Testis (tissue), 2 donors: ENCODE measurements at regions not wholly inside any gene's neighbourhood (a gene's known extent, or its start where the extent isn't known, plus 50 kb on each side); places are given as distances from the start of the nearest gene placed in this dataset.

Experiments
- POLR2A ChIP-seq: fragments of 450-650 bp; IDR thresholded peaks from one replicate; pipeline ENCODE4 v1.6.1; 2017; ENCODE audit warnings: antibody characterized with exemption, mild to moderate bottlenecking, moderate library complexity
- TF ChIP-seq, protein P1 (sequence below), 3 experiments: fragments of 450-650 bp in 2 of 3; fragments of 200-600 bp in 1 of 3; sonication (generic) in 1 of 3; IDR thresholded peaks; one replicate each; pipeline ENCODE4 v1.5.1; 2016 to 2019; ENCODE audit warnings: antibody characterized with exemption in 3 of 3, mild to moderate bottlenecking in 2 of 3, moderate library complexity in 1 of 3

DNA sequence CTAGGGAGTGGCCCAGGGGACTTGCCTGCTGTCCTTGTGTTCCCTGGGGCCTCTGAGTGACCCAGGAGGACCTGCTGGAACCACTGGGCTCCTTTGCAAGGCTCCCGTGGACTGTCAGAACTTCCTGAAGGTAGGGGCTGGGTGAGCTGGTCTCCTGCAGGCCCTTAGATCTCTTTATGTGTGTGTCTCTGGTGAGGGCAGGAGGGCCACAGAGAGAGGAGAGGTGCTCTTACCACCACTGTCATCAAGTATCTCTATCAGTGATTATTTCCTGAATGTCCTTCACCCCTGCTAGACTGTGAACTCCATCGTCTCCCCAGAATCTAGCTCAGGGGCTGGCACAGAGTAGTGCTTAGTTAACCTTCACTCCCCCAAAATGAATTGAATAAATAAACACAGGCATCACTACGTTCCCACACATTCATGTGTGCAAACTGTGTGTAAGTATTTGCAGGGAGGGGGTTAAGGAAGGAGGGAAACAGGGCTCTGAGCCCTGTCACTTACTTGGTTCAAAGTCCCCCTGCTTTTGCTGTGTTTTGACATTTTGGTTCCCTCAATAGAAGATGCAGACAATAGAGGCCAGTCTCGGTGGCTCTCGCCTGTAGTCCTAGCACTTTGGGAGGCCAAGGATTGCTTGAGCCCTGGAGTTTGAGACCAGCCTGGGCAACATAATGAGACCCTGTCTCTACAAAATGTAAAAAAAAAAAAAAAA is 100.8 kb upstream of the HAAO start:
- TF ChIP-seq, protein P1, sequence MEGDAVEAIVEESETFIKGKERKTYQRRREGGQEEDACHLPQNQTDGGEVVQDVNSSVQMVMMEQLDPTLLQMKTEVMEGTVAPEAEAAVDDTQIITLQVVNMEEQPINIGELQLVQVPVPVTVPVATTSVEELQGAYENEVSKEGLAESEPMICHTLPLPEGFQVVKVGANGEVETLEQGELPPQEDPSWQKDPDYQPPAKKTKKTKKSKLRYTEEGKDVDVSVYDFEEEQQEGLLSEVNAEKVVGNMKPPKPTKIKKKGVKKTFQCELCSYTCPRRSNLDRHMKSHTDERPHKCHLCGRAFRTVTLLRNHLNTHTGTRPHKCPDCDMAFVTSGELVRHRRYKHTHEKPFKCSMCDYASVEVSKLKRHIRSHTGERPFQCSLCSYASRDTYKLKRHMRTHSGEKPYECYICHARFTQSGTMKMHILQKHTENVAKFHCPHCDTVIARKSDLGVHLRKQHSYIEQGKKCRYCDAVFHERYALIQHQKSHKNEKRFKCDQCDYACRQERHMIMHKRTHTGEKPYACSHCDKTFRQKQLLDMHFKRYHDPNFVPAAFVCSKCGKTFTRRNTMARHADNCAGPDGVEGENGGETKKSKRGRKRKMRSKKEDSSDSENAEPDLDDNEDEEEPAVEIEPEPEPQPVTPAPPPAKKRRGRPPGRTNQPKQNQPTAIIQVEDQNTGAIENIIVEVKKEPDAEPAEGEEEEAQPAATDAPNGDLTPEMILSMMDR (IDR thresholded peaks at IDR 0.05) = no peak
- TF ChIP-seq POLR2A = no peak
